HG03558 (cell line): ENCODE measurements at regions not wholly inside any gene's neighbourhood (a gene's known extent, or its start where the extent isn't known, plus 50 kb on each side); places are given as distances from the start of the nearest gene placed in this dataset.
"Not testable (repeated sequence)": the region's sequence is repeated elsewhere in the genome, so short reads cannot be mapped to it uniquely, and the experiment has no call there.

Source experiments
- ATAC-seq: cut with Tn5 transposase; IDR thresholded peaks from one replicate; pipeline ENCODE4 v1.9.1; 2021; ENCODE audit warnings: moderate number of reproducible peaks; ENCODE audit not compliant: unreplicated experiment; ENCODE audit errors: extremely low read depth

GRCh38 chr5:2537378-2538145 lies 213.9 kb downstream of the IRX2 start:
- no peak for ATAC-seq

GRCh38 chr5:2536632-2537377 lies 214.7 kb downstream of the IRX2 start:
- ATAC-seq, result no peak

GRCh38 chr5:2534970-2535369 lies 216.5 kb downstream of the IRX2 start:
- ATAC-seq, result no peak

- no peak for ATAC-seq
Observed at GRCh38 chr5:2534251-2534650, 217.2 kb downstream of the IRX2 start.

GRCh38 chr5:2533848-2534247 lies 217.6 kb downstream of the IRX2 start:
- not testable (repeated sequence) for ATAC-seq

GRCh38 chr5:2532809-2533208 lies 218.7 kb downstream of the IRX2 start:
- no peak for ATAC-seq

GRCh38 chr5:2531318-2531717 lies 220.2 kb downstream of the IRX2 start:
- ATAC-seq, result no peak

GRCh38 chr5:2530609-2531008 lies 220.9 kb downstream of the IRX2 start:
- no peak for ATAC-seq

GRCh38 chr5:2529371-2530092 lies 221.9 kb downstream of the IRX2 start:
- no peak for ATAC-seq

GRCh38 chr5:2525351-2525750 lies 226.1 kb downstream of the IRX2 start:
- no peak for ATAC-seq

GRCh38 chr5:2524620-2525019 lies 226.9 kb downstream of the IRX2 start:
- ATAC-seq, result no peak

- ATAC-seq, result no peak
Observed at GRCh38 chr5:2523180-2523579, 228.3 kb downstream of the IRX2 start.

GRCh38 chr5:2522372-2522771 lies 229.1 kb downstream of the IRX2 start:
- ATAC-seq, result no peak

GRCh38 chr5:2519153-2519552 lies 232.3 kb downstream of the IRX2 start:
- no peak for ATAC-seq

GRCh38 chr5:2517451-2517850 lies 234.0 kb downstream of the IRX2 start:
- no peak for ATAC-seq

GRCh38 chr5:2515180-2515764 lies 236.2 kb downstream of the IRX2 start:
- no peak for ATAC-seq

- no peak for ATAC-seq
Observed at GRCh38 chr5:2514484-2514883, 237.0 kb downstream of the IRX2 start.

GRCh38 chr5:2511706-2512105 lies 239.8 kb downstream of the IRX2 start:
- ATAC-seq, result no peak

GRCh38 chr5:2511126-2511525 lies 240.4 kb downstream of the IRX2 start:
- no peak for ATAC-seq

- no peak for ATAC-seq
Observed at GRCh38 chr5:2509527-2509926, 241.9 kb downstream of the IRX2 start.

- no peak for ATAC-seq
Observed at GRCh38 chr5:2508514-2508913, 243.0 kb downstream of the IRX2 start.
